ENCODE measurements at regions not wholly inside any gene's neighbourhood (a gene's known extent, or its start where the extent isn't known, plus 50 kb on each side); places are given as distances from the start of the nearest gene placed in this dataset.

- no peak for FAIRE-seq
Measured at GRCh38 chr17:53090770-53091169, 732.0 kb upstream of the KIF2B start.

GRCh38 chr17:53088481-53088880, 734.2 kb upstream of the KIF2B start:
- Histone ChIP-seq H3K79me2 (ENCODE audit: insufficient read depth, low read length) (no peaks in the 10 kb centered on the region), H4K20me1 (ENCODE audit: insufficient read depth, low read length) (no peaks in the 10 kb centered on the region), H3K9me3 (ENCODE audit: low read length) (peaks cover 86% of the 10 kb centered on the region), H3K4me3 (replicated peaks in 1 of 3; ENCODE audit: insufficient read depth in 1 of 3, low read depth in 2 of 3, low read length in 3 of 3) (no peak overlapping the region), H3K36me3 (replicated peaks in 1 of 2; ENCODE audit: control insufficient read depth in 1 of 2, insufficient read depth in 2 of 2, low read length in 2 of 2) (no peaks in the 10 kb centered on the region), H3K27ac (ENCODE audit: extremely low read length, insufficient read depth, low read length) (no peak overlapping the region), H2AFZ (ENCODE audit: low read length) (no peak overlapping the region), H3K4me1 (ENCODE audit: insufficient read depth, low read length) (no peaks in the 10 kb centered on the region), H3K9ac (ENCODE audit: insufficient read depth, low read depth, low read length) (no peak overlapping the region), H3K4me2 (ENCODE audit: low read depth, low read length) (no peak overlapping the region), H3K27me3 (ENCODE audit: control insufficient read depth in 1 of 2, insufficient read depth in 2 of 2, low read length in 2 of 2) (no peaks in the 10 kb centered on the region)
- CTCF ChIA-PET (ENCODE audit: low intra/inter-chr PET ratio, low total read pairs), result no interaction called here
- TF ChIP-seq HNRNPK (IDR thresholded peaks at IDR 0.05; ENCODE audit: low read depth, low read length, poor library complexity, severe bottlenecking), result no peak
- no peak for TF ChIP-seq NR2F6 (IDR thresholded peaks at IDR 0.05)
- no peak for TF ChIP-seq NR2F6 (CRISPR knock-in tag; IDR thresholded peaks at IDR 0.05)
- no peak for TF ChIP-seq FOXP1 (IDR thresholded peaks at IDR 0.05)
- TF ChIP-seq FOXP1 (CRISPR knock-in tag; IDR thresholded peaks at IDR 0.05), result no peak
- TF ChIP-seq ZNF615 (CRISPR knock-in tag; IDR thresholded peaks at IDR 0.05; ENCODE audit: borderline replicate concordance), result no peak
- no peak for TF ChIP-seq CREB1 (IDR thresholded peaks at IDR 0.05)
- TF ChIP-seq CREB1 (CRISPR knock-in tag; IDR thresholded peaks at IDR 0.05), result no peak
- no peak for TF ChIP-seq ARID3A (IDR thresholded peaks at IDR 0.05; ENCODE audit: low read depth, low read length)
- no peak for TF ChIP-seq FOXA3 (CRISPR knock-in tag; IDR thresholded peaks at IDR 0.05)
- no peak for TF ChIP-seq POLR2G (IDR thresholded peaks at IDR 0.05; ENCODE audit: low read depth, low read length)
- no peak for TF ChIP-seq IRF1 (CRISPR knock-in tag; IDR thresholded peaks at IDR 0.05; ENCODE audit: low read depth)
- in situ Hi-C loops (cut with HindIII; ENCODE audit: extremely low pct_ligation_motif_present, low pct_unique_long_range_greater_than_20kb), result no loop called here
- POLR2A ChIA-PET, result no interaction called here
- 27% methylated on average over 6 of the region's 6 CpGs for WGBS (ENCODE audit: low lambda C conversion rate)
- no peak for FAIRE-seq
- intact Hi-C loops (cut with micrococcal nuclease; ENCODE audit: unreplicated experiment), result no loop called here
- ATAC-seq, result no peak
- BruUV-seq (replicated peaks), result no TSS peak
- DNase-seq (ENCODE audit: low spot score), result no peak

More at GRCh38 chr17:53090770-53091169, 732.0 kb upstream of the KIF2B start:
- in situ Hi-C loops (cut with HindIII; ENCODE audit: extremely low pct_ligation_motif_present, low pct_unique_long_range_greater_than_20kb), result no loop called here
- Histone ChIP-seq H3K4me2 (ENCODE audit: low read depth, low read length) (no peak overlapping the region), H3K4me1 (ENCODE audit: insufficient read depth, low read length) (no peaks in the 10 kb centered on the region), H3K9ac (ENCODE audit: insufficient read depth, low read depth, low read length) (no peak overlapping the region), H3K27me3 (ENCODE audit: control insufficient read depth in 1 of 2, insufficient read depth in 2 of 2, low read length in 2 of 2) (no peaks in the 10 kb centered on the region), H3K79me2 (ENCODE audit: insufficient read depth, low read length) (no peaks in the 10 kb centered on the region), H3K9me3 (ENCODE audit: low read length) (peaks cover 79% of the 10 kb centered on the region), H4K20me1 (ENCODE audit: insufficient read depth, low read length) (no peaks in the 10 kb centered on the region), H2AFZ (ENCODE audit: low read length) (no peak overlapping the region), H3K27ac (ENCODE audit: extremely low read length, insufficient read depth, low read length) (no peak overlapping the region), H3K36me3 (replicated peaks in 1 of 2; ENCODE audit: control insufficient read depth in 1 of 2, insufficient read depth in 2 of 2, low read length in 2 of 2) (no peaks in the 10 kb centered on the region), H3K4me3 (replicated peaks in 1 of 3; ENCODE audit: insufficient read depth in 1 of 3, low read depth in 2 of 3, low read length in 3 of 3) (no peak overlapping the region)
- WGBS (ENCODE audit: low lambda C conversion rate), result 0% methylated on average over 1 of the region's 1 CpG
- intact Hi-C loops (cut with micrococcal nuclease; ENCODE audit: unreplicated experiment), result no loop called here
- TF ChIP-seq ZFP90 (CRISPR knock-in tag; IDR thresholded peaks at IDR 0.05; ENCODE audit: borderline replicate concordance) (no peak), SSRP1 (CRISPR knock-in tag; IDR thresholded peaks at IDR 0.05) (no peak), TEAD3 (CRISPR knock-in tag; optimal IDR thresholded peaks at IDR 0.05; ENCODE audit: borderline replicate concordance) (no peak), ZNF430 (CRISPR knock-in tag; IDR thresholded peaks at IDR 0.05) (no peak)
- ChIA-PET POLR2A (no interaction called here), CTCF (ENCODE audit: low intra/inter-chr PET ratio, low total read pairs) (no interaction called here)
- BruUV-seq (replicated peaks), result no TSS peak
- DNase-seq (ENCODE audit: low spot score) (no peak), ATAC-seq (no peak)

Measured in HepG2 (cell line).